Caki2 (cell line): ENCODE measurements at regions not wholly inside any gene's neighbourhood (a gene's known extent, or its start where the extent isn't known, plus 50 kb on each side); places are given as distances from the start of the nearest gene placed in this dataset.

ENCODE experiments used
- DNase-seq: peaks from one replicate; pipeline ENCODE4 v3.0.0-alpha.2; 2015; ENCODE audit warnings: low read depth
- in situ Hi-C: cut with HindIII; loops from 2 replicates; pipeline ENCODE4 v1.10.0; 2016; ENCODE audit warnings: low sequenced_read_pairs, low pct_unique_long_range_greater_than_20kb, mixed read lengths

DNA sequence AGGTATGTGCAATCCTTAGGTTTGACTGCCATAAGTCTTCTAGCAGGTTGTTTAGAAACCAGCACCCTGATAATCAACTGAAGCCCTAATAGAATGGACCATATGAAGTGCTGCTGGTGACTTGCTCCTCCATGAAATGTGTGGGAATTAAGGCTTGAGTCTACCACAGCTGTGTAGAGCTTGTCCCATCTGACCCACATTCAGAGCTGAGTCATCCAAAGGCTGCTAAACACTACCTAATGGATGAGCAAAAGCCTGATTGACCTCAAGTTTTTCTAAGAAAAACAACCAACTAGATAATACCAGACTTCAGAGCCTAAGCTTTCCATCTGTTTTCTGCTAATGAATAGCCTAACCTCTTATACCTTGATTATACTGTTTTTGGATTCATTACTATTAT is 120.3 kb upstream of the MOCS1 start:
- in situ Hi-C loops: no loop called here
- peak; percentile 8 for DNase-seq

DNA sequence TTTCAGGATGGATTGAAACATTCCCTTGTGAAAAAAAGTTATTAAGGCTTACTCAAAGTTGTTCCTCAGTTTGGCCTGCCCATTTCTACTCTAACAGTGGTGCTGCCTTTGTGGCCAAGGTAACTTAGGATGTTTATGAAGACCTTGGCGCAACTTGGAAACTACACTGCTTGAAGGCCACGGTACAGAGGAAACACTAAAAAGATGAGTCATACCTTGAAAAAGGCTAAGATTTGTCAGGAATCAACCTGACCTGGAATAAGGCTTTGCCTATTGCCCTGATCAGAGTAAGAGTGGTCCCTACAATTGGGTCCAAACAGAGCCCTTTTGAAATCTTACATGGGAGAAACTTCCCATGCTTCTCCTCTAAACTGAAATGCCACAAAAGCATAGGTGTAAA is 119.9 kb upstream of the MOCS1 start:
- in situ Hi-C loops: no loop called here
- DNase-seq: no peak

GRCh38 chr6:40049128-40049527 is 114.9 kb upstream of the MOCS1 start:
- DNase-seq: no peak
- in situ Hi-C loops: no loop called here

- in situ Hi-C loops: no loop called here
- DNase-seq: no peak
These were observed 109.9 kb upstream of the MOCS1 start for GRCh38 chr6:40044196-40044595.

DNA sequence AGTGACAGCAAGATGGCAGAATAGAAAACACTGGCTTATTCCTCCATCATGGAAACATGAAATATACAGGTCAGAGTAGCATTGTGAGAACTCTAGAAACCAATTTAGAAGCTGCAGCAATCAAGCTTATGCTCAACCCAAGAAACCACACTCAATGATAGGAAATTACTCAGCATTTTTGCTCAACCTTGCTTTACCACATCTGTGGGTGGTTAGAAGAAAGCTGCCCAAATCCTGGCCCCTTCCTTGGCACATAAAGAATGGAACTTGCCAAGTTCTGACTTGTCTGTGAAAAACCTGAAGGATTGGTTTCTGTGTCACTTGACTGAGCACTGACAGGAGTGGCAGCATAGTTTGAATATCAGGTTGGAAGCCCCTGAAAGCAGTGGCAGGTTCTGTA is 108.0 kb upstream of the MOCS1 start:
- in situ Hi-C loops: no loop called here
- DNase-seq: no peak

- in situ Hi-C loops: no loop called here
- DNase-seq: no peak
These were observed 104.8 kb upstream of the MOCS1 start for GRCh38 chr6:40039042-40039441.

DNA sequence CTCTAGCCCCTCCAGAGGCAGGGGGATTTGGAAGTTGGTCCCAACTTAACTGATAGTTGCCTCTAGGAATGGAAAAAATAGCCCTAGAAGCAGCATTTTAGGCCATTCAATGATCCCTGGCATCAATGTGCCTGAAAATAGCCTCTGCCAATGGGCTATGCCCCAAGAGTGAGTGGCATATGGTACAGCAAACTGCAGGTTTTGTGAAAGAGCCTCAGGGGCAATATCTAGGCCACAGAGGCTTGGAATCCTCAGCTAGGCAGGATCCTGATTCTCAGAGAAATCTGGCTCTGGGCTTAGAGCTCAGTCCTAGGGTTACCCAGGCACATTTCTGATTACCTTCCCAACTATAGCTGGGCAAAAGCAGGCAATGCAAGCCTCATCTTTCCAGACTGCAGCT is 104.4 kb upstream of the MOCS1 start:
- in situ Hi-C loops: no loop called here
- no peak for DNase-seq

DNA sequence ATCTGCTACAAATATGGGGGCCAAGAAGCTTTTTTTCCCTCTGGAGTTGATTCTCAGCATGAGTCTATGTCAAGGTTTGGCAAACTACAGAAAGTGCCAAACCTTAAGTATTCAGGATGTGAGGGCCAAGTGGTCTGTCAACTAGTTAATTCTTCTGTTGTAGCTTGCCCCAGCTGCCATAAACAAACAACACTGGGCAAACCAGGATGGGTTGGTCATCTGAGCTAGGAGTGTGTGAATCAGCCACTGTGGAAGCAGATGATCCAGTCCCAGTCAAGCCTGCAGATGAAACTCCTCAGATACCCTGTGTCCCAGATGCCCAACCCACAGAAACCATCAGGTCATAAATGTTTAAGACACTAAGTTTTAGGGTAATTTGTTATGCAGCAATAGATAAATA is 103.0 kb upstream of the MOCS1 start:
- in situ Hi-C loops: no loop called here
- no peak for DNase-seq

DNA sequence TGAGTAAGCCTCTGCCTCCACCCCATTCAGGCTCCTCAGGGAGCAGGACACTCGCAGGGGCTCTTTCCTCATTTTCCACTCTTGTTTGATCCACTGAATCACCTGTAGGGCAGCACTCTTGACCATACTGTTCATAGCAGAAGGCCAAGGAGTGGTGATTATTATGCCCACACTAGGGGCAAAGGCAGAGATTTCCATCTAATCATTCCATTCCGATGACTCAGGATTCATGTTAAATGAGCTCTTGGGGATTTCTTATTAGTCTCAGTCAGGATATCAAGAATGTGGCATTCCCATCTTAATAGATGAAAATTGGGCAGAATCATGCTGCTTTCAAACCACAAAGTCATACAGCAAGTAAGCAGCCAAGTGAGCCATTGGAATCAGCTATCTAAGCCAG is 101.9 kb upstream of the MOCS1 start:
- in situ Hi-C loops: no loop called here

GRCh38 chr6:40028449-40028848 is 94.2 kb upstream of the MOCS1 start:
- no peak for DNase-seq
- in situ Hi-C loops: no loop called here

More for the DNA sequence above, 101.9 kb upstream of the MOCS1 start:
- DNase-seq: peak; percentile 6

DNA sequence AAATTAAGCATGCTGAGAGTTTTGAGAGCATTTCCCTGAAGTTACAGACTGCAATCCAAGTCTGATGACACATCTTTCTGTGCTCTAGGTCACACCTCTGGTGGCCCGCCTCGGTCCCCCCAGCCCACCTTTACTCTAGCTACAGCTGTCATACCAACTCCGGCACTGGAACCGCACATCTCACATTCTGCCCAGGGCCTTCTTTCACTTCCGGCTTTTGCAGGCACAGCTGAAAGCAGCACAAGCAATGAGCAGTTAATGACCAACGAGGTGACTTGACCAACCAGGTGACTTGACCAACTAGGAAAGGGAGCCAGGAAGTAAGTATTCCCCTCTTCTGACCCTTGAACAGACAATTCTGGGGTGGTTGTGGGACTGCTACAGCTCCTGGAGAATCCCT is 88.6 kb upstream of the MOCS1 start:
- DNase-seq: no peak
- in situ Hi-C loops: no loop called here

- in situ Hi-C loops: no loop called here
- no peak for DNase-seq
These were observed 85.9 kb upstream of the MOCS1 start for GRCh38 chr6:40020166-40020565.

DNA sequence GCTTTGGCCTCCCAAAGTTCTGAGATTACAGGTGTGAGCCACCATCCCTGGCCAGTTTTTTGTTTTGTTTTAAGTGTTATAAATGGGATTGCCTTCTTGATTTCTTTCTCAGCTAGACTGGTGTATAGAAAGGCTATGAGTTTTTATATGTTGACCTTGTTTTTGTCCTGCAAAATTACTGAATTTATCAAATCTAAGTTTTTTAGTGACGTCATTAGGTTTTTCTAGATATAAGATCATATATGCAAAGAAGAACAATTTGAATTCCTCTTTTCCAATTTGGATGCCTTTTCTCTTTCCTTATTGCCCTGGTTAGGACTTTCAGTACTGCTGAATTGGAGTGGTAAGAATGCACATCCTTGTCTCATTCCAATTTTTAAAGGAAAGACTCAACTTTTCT is 81.3 kb upstream of the MOCS1 start:
- in situ Hi-C loops: no loop called here
- DNase-seq: no peak

GRCh38 chr6:40011844-40012243 is 77.6 kb upstream of the MOCS1 start:
- in situ Hi-C loops: no loop called here
- DNase-seq: no peak

- in situ Hi-C loops: no loop called here
- no peak for DNase-seq
These were observed 66.8 kb upstream of the MOCS1 start for GRCh38 chr6:40000964-40001515.

GRCh38 chr6:39999006-39999867 is 65.0 kb upstream of the MOCS1 start:
- DNase-seq: no peak
- in situ Hi-C loops: no loop called here

GRCh38 chr6:39998126-39998525 is 63.9 kb upstream of the MOCS1 start:
- in situ Hi-C loops: no loop called here
- no peak for DNase-seq

- no peak for DNase-seq
- in situ Hi-C loops: no loop called here
These were observed 62.9 kb upstream of the MOCS1 start for GRCh38 chr6:39997101-39997635.

GRCh38 chr6:39995633-39996032 is 61.4 kb upstream of the MOCS1 start:
- no peak for DNase-seq
- in situ Hi-C loops: no loop called here
